Endothelial cell of umbilical vein (primary cell): ENCODE measurements at regions not wholly inside any gene's neighbourhood (a gene's known extent, or its start where the extent isn't known, plus 50 kb on each side); places are given as distances from the start of the nearest gene placed in this dataset.

ENCODE experiments used
- BruUV-seq: library from RNA; stranded (reverse); fragments of 400-500 nt; replicated peaks from 2 replicates; lab custom pipeline; 2021; lab: Mats Ljungman, UMichigan
- CTCF ChIA-PET: fragments of 300-600, 350-600 bp; sonication (Branson Sonifier 250); formaldehyde crosslinking; loops from one replicate; lab custom pipeline; 2021; ENCODE audit warnings: antibody characterized with exemption, inconsistent platforms; lab: Charles Lee
- POLR2A ChIA-PET: fragments of 300-600, 350-600 bp; sonication (Branson Sonifier 250); formaldehyde crosslinking; loops from one replicate; lab custom pipeline; 2021; ENCODE audit warnings: antibody characterized with exemption, inconsistent platforms; lab: Charles Lee
- DNase-seq: peaks from one replicate; pipeline ENCODE4 v3.0.0-alpha.2; 2011; ENCODE audit warnings: low read depth, low spot score
- FAIRE-seq: peaks from 2 replicates; lab custom pipeline; 2011; peaks lifted over from hg19 to GRCh38; lab: Jason Lieb, UNC
- H2AFZ ChIP-seq: 2 replicates; pipeline ENCODE4 v1.6.0; 2012; ENCODE audit warnings: low read depth, low read length, control low read depth, inconsistent platforms
- H3K27ac ChIP-seq: 2 replicates; pipeline ENCODE4 v1.5.1; 2011; ENCODE audit warnings: low read depth, mild to moderate bottlenecking, control low read depth, low read length, moderate library complexity; ENCODE audit not compliant: insufficient read depth
- H3K27me3 ChIP-seq, 2 experiments: 2 replicates each; pipeline versions ENCODE4 v1.6.0 to v1.6.1; 2011; ENCODE audit warnings: low read length in 2 of 2, mixed read lengths in 1 of 2; ENCODE audit not compliant: control insufficient read depth in 2 of 2, insufficient read depth in 2 of 2
- H3K36me3 ChIP-seq, 2 experiments: 2 replicates in 1 of 2; 3 replicates in 1 of 2; pipeline ENCODE4 v1.5.1; 2011; ENCODE audit warnings: low read length in 2 of 2, mild to moderate bottlenecking in 1 of 2, moderate library complexity in 1 of 2; ENCODE audit not compliant: control insufficient read depth in 2 of 2, insufficient read depth in 2 of 2; ENCODE audit errors: extremely low read depth in 1 of 2
- H3K4me1 ChIP-seq: 3 replicates; pipeline ENCODE4 v1.5.1; 2011; ENCODE audit warnings: mild to moderate bottlenecking, low read length; ENCODE audit not compliant: control insufficient read depth, insufficient read depth; ENCODE audit errors: extremely low read depth
- H3K4me2 ChIP-seq: 2 replicates; pipeline ENCODE4 v1.6.1; 2011; ENCODE audit warnings: low read length, control low read depth, mixed read lengths; ENCODE audit not compliant: insufficient read depth
- H3K4me3 ChIP-seq, 3 experiments: fragments of 200-600 bp in 1 of 3; sonication (generic), shearing (Covaris generic) in 1 of 3; replicated peaks in 1 of 3; 2 replicates each; pipeline ENCODE4 v1.5.1; 2011 to 2016; ENCODE audit warnings: control low read depth in 3 of 3, low read length in 3 of 3, mild to moderate bottlenecking in 2 of 3, inconsistent platforms in 1 of 3, low read depth in 1 of 3, moderate library complexity in 1 of 3; ENCODE audit not compliant: insufficient read depth in 1 of 3
- H3K79me2 ChIP-seq: 2 replicates; pipeline ENCODE4 v1.6.0; 2012; ENCODE audit warnings: low read length, inconsistent platforms; ENCODE audit not compliant: control insufficient read depth, insufficient read depth
- H3K9ac ChIP-seq: replicated peaks from 2 replicates; pipeline ENCODE3; 2011; ENCODE audit warnings: low read length, control low read depth; ENCODE audit not compliant: insufficient read depth; ENCODE audit errors: extremely low read depth
- H3K9me1 ChIP-seq: replicated peaks from 3 replicates; pipeline ENCODE4 v1.6.0; 2011; ENCODE audit warnings: mild to moderate bottlenecking, low read length; ENCODE audit not compliant: control insufficient read depth, insufficient read depth; ENCODE audit errors: extremely low read depth
- H3K9me3 ChIP-seq: replicated peaks from 2 replicates; pipeline ENCODE4 v1.5.1; 2012; ENCODE audit warnings: low read length, inconsistent platforms; ENCODE audit not compliant: control insufficient read depth, insufficient read depth
- H4K20me1 ChIP-seq: replicated peaks from 2 replicates; pipeline ENCODE3; 2011; ENCODE audit warnings: mild to moderate bottlenecking, low read length; ENCODE audit not compliant: control insufficient read depth, insufficient read depth; ENCODE audit errors: extremely low read depth
- CTCF ChIP-seq, 2 donors: IDR thresholded peaks; 1 replicate in 1 of 2; 2 replicates in 1 of 2; pipeline ENCODE4 v1.5.1; 2011; ENCODE audit warnings: low read length in 2 of 2, mild to moderate bottlenecking in 2 of 2, moderate library complexity in 2 of 2, control low read depth in 1 of 2, inconsistent platforms in 1 of 2, low read depth in 1 of 2; ENCODE audit not compliant: insufficient read depth in 1 of 2; ENCODE audit errors: extremely low read depth in 1 of 2
- EZH2 ChIP-seq: IDR thresholded peaks from 2 replicates; pipeline ENCODE4 v1.6.1; 2012; ENCODE audit warnings: borderline replicate concordance, low read depth, mild to moderate bottlenecking, moderate library complexity, low read length, inconsistent platforms; ENCODE audit not compliant: severe bottlenecking
- FOS ChIP-seq: IDR thresholded peaks from 2 replicates; pipeline ENCODE4 v1.6.1; 2011; ENCODE audit warnings: mild to moderate bottlenecking, low read length, moderate library complexity, borderline replicate concordance; ENCODE audit not compliant: insufficient read depth
- GATA2 ChIP-seq: IDR thresholded peaks from 2 replicates; pipeline ENCODE4 v1.7.0; 2011; ENCODE audit warnings: low read depth, mild to moderate bottlenecking, moderate library complexity, mixed read lengths, low read length; ENCODE audit not compliant: insufficient read length, insufficient read depth
- JUN ChIP-seq: IDR thresholded peaks from 2 replicates; pipeline ENCODE4 v1.6.1; 2011; ENCODE audit warnings: borderline replicate concordance, low read depth; ENCODE audit not compliant: insufficient read length, insufficient read depth
- MAX ChIP-seq: IDR thresholded peaks from 2 replicates; pipeline ENCODE4 v1.6.1; 2011; ENCODE audit not compliant: insufficient read depth, insufficient read length
- MYC ChIP-seq: IDR thresholded peaks from one replicate; pipeline ENCODE4 v1.6.1; 2011; ENCODE audit warnings: mild to moderate bottlenecking, low read depth, low read length
- POLR2A ChIP-seq: IDR thresholded peaks from 2 replicates; pipeline ENCODE4 v1.6.1; 2012; ENCODE audit warnings: low read depth, mild to moderate bottlenecking, control low read depth, low read length
- POLR2AphosphoS5 ChIP-seq: IDR thresholded peaks from 2 replicates; pipeline ENCODE4 v1.6.1; 2012; ENCODE audit warnings: low read depth, mild to moderate bottlenecking, control low read depth, low read length, moderate library complexity; ENCODE audit not compliant: insufficient read depth
- dilution Hi-C: fragments of 300-500 bp; cut with MboI; formaldehyde crosslinking; loops from one replicate; pipeline ENCODE4 v1.15.0; 2019; ENCODE audit warnings: low sequenced_read_pairs; ENCODE audit not compliant: extremely low pct_ligation_motif_present
- intact Hi-C: fragments of 100-400 bp; cut with micrococcal nuclease; formaldehyde crosslinking; loops from one replicate; pipeline ENCODE4 v1.10.0; 2022

GRCh38 chr3:144638009-144638408, 666.4 kb downstream of the DIPK2A start:
- H2AFZ ChIP-seq: no peak overlapping the region
- no peaks in the 10 kb centered on the region for H4K20me1 ChIP-seq
- no peak for FAIRE-seq
- H3K36me3 ChIP-seq: no peaks in the 10 kb centered on the region
- no peaks in the 10 kb centered on the region for H3K9me1 ChIP-seq
- no peak for DNase-seq
- H3K27me3 ChIP-seq: no peaks in the 10 kb centered on the region
- no peaks in the 10 kb centered on the region for H3K79me2 ChIP-seq
- H3K9ac ChIP-seq: no peak overlapping the region
- intact Hi-C loops (no loop called here), dilution Hi-C loops (no loop called here)
- BruUV-seq: no TSS peak
- H3K4me3 ChIP-seq: no peak overlapping the region
- no peak overlapping the region for H3K4me2 ChIP-seq
- H3K27ac ChIP-seq: no peak overlapping the region
- TF ChIP-seq CTCF (IDR thresholded peaks at IDR 0.05; ENCODE audit: extremely low read depth in 1 of 2, insufficient read depth in 1 of 2, low read depth in 1 of 2, low read length in 2 of 2) (no peak), POLR2A (no peak), MAX (no peak), FOS (no peak), MYC (no peak), EZH2 (no peak), GATA2 (no peak), POLR2AphosphoS5 (no peak), JUN (no peak)
- H3K4me1 ChIP-seq: no peaks in the 10 kb centered on the region
- H3K9me3 ChIP-seq: no peaks in the 10 kb centered on the region
- CTCF ChIA-PET: no interaction called here
- POLR2A ChIA-PET: no interaction called here
